ENCODE measurements at regions not wholly inside any gene's neighbourhood (a gene's known extent, or its start where the extent isn't known, plus 50 kb on each side); places are given as distances from the start of the nearest gene placed in this dataset.
"Not testable (repeated sequence)": the region's sequence is repeated elsewhere in the genome, so short reads cannot be mapped to it uniquely, and the experiment has no call there.

- no peak for DNase-seq (ENCODE audit: low read depth, low spot score)
- no peak overlapping the region for H3K4me3 ChIP-seq (ENCODE audit: low read depth, low read length)
- in situ Hi-C loops (cut with HindIII; ENCODE audit: low sequenced_read_pairs): no loop called here
- TF ChIP-seq CTCF (IDR thresholded peaks at IDR 0.05; ENCODE audit: low read depth, low read length): no peak
Measured at GRCh38 chr1:174105086-174105485, 54.2 kb upstream of the RABGAP1L start.

GRCh38 chr1:174103766-174104165 is 55.6 kb upstream of the RABGAP1L start:
- no peak for TF ChIP-seq CTCF (IDR thresholded peaks at IDR 0.05; ENCODE audit: low read depth, low read length)
- in situ Hi-C loops (cut with HindIII; ENCODE audit: low sequenced_read_pairs): no loop called here
- H3K4me3 ChIP-seq (ENCODE audit: low read depth, low read length): no peak overlapping the region
- no peak for DNase-seq (ENCODE audit: low read depth, low spot score)

GRCh38 chr1:174101976-174102375 is 57.3 kb upstream of the RABGAP1L start:
- H3K4me3 ChIP-seq (ENCODE audit: low read depth, low read length); DNase-seq (ENCODE audit: low read depth, low spot score); in situ Hi-C loops (cut with HindIII; ENCODE audit: low sequenced_read_pairs): not testable (repeated sequence)

GRCh38 chr1:174097426-174097825 is 61.9 kb upstream of the RABGAP1L start:
- no peak overlapping the region for H3K4me3 ChIP-seq (ENCODE audit: low read depth, low read length)
- TF ChIP-seq CTCF (IDR thresholded peaks at IDR 0.05; ENCODE audit: low read depth, low read length): no peak
- DNase-seq (ENCODE audit: low read depth, low spot score): no peak
- in situ Hi-C loops (cut with HindIII; ENCODE audit: low sequenced_read_pairs): no loop called here

- H3K4me3 ChIP-seq (ENCODE audit: low read depth, low read length); in situ Hi-C loops (cut with HindIII; ENCODE audit: low sequenced_read_pairs); DNase-seq (ENCODE audit: low read depth, low spot score): not testable (repeated sequence)
Measured at GRCh38 chr1:174093789-174094188, 65.5 kb upstream of the RABGAP1L start.

- DNase-seq (ENCODE audit: low read depth, low spot score): no peak
- no peak for TF ChIP-seq CTCF (IDR thresholded peaks at IDR 0.05; ENCODE audit: low read depth, low read length)
- in situ Hi-C loops (cut with HindIII; ENCODE audit: low sequenced_read_pairs): no loop called here
- no peak overlapping the region for H3K4me3 ChIP-seq (ENCODE audit: low read depth, low read length)
Measured at GRCh38 chr1:174090471-174090870, 68.3 kb upstream of the RC3H1 start.

- H3K4me3 ChIP-seq (ENCODE audit: low read depth, low read length): no peak overlapping the region
- no peak for DNase-seq (ENCODE audit: low read depth, low spot score)
- no peak for TF ChIP-seq CTCF (IDR thresholded peaks at IDR 0.05; ENCODE audit: low read depth, low read length)
- in situ Hi-C loops (cut with HindIII; ENCODE audit: low sequenced_read_pairs): no loop called here
Measured at GRCh38 chr1:174080819-174081218, 58.7 kb upstream of the RC3H1 start.

- H3K4me3 ChIP-seq (ENCODE audit: low read depth, low read length): no peak overlapping the region
- in situ Hi-C loops (cut with HindIII; ENCODE audit: low sequenced_read_pairs): no loop called here
- TF ChIP-seq CTCF (IDR thresholded peaks at IDR 0.05; ENCODE audit: low read depth, low read length): no peak
- DNase-seq (ENCODE audit: low read depth, low spot score): no peak
Measured at GRCh38 chr1:174079796-174080195, 57.6 kb upstream of the RC3H1 start.

GRCh38 chr1:174078916-174079315 is 56.8 kb upstream of the RC3H1 start:
- H3K4me3 ChIP-seq (ENCODE audit: low read depth, low read length); in situ Hi-C loops (cut with HindIII; ENCODE audit: low sequenced_read_pairs); DNase-seq (ENCODE audit: low read depth, low spot score): not testable (repeated sequence)

All from astrocyte of the spinal cord (primary cell).